HG03159 (cell line): ENCODE measurements at regions not wholly inside any gene's neighbourhood (a gene's known extent, or its start where the extent isn't known, plus 50 kb on each side); places are given as distances from the start of the nearest gene placed in this dataset.

Experiments
- ATAC-seq: cut with Tn5 transposase; IDR thresholded peaks from one replicate; pipeline ENCODE4 v1.9.1; 2021; ENCODE audit warnings: mild to moderate bottlenecking, moderate library complexity; ENCODE audit not compliant: unreplicated experiment

DNA sequence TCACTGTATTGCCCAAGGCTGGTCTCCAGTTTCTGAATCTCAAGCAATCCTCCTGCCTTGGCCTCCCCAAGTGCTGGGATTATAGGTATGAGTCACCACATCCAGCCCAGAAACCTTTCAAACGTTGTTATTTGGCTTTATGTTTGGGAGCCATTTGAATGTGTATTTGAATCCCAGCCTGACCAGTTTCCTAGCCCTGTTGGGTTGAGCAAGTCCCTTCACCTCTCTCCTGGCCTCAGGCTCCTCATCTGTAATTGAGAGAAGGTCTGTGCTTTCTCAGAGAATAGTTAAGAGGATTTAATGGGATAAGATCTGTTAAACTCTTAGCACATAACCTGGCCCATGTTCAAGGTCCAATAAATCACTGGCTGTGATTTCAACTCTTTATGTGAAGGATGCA lies 385.8 kb upstream of the RBFOX1 start:
- ATAC-seq: no peak

DNA sequence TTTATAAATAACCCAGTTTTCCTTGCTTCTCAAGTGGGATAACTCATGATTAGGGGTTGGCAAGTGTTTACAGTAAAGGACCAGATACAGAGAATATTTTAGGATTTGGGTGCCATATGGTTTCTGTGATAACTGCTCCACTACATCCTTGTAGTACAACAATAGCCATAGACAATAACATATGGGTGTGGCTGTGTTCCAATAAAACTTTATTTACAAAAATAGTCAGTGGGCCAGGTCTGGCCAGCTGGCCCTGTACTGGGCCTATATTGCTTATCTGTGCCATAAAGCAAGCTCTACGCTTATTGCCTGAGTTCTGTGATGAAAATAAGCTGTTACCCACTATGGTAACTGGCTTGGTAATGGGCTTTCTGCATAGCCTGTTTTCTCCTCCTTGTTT lies 386.5 kb upstream of the RBFOX1 start:
- ATAC-seq: no peak

DNA sequence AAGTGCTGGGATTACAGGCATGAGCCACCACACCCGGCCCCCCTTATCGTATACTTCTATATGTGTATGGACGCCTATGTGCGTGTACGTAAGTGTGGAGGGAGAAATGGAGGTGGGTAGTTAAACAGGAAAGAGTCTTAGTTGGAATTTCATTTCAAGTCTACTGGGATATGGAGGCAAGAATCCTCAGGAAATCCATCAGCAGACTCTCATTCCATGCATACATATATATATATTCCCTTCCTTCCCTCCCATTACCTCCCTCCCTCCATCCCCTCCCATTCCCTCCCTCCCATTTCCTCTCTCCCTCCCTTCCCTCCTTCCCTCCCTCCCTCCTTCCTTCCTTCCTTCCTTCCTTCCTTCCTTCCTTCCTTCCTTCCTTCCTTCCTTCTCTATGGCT lies 391.7 kb upstream of the RBFOX1 start:
- no peak for ATAC-seq

DNA sequence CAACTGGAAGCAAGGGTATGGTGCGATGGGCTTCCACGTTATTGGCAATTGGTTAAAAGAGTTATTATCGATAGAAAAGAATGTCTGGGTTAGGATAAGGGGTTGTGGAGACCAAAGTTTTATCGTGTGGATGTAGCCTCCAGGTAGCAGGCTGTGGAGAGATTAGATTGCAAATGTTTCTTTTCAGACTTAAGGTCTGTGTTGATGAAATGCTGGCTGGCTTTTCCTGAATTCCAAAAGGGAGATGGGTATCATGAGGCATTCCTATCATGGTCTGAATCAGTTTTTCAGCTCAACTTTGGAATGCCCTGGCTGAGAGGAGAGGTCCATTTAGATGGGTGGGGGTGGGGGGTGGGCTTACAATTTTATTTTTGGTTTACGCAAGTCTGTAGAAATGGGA lies 395.0 kb upstream of the RBFOX1 start:
- no peak for ATAC-seq

DNA sequence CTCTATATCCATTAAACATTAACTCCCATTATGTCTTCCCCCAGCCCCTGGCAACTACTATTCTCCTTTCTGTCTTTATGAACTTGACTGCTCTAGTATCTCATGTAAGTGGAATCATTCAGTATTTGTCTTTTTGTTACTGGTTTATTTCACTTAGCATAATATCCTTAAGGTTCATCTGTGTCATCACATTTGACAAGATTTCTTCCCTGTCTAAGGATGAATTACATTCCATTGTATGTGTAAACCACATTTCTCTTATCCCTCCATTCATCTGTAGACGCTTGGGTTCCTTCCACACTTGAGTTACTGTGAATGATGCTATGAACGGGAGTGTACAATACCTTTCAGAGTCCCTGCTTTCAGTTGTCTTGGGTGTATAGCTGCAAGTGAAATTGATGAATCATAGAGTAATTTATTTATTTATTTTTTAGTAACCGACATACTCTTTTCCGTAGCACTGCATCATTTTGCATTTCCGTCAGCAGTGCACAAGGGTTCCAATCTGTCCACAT lies 399.7 kb upstream of the RBFOX1 start:
- no peak for ATAC-seq

DNA sequence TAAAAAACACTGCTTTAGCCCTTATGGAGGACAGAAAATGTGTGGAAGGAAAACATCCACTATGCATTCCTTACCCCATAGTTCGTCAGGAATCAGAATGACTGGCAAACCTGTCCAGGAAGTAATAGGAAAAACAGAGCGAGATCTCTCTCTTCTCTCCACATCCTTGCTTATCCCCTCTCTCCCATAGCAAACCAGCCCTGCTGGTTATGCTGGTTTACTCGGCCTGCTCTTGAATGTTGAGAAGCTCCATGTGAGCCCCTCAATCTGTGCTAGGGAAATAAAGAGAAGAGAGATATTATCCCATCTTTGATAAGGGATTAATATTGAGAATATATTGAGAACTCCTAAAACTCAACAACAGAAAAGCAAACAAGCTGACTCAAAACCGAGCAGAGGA lies 402.8 kb upstream of the RBFOX1 start:
- ATAC-seq: no peak

DNA sequence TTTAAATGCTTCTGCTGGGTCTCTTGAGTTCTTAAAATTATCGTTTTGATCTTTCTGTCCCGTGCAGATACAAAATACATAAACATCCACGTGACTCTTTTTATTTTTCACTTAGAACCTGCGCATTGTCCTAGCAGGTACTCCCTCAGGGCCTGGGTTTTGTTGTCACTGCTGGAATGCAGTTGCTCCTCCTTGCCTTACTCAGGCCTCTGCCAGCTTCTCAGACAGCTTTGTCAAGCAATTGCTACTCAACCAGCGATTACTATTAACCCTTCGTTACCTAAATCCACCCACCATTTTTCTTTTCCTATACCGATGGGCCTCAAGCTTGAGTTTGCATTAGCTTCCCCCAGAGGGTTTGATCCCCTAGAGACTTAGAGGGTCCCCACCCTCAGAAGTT lies 405.9 kb upstream of the RBFOX1 start:
- no peak for ATAC-seq

DNA sequence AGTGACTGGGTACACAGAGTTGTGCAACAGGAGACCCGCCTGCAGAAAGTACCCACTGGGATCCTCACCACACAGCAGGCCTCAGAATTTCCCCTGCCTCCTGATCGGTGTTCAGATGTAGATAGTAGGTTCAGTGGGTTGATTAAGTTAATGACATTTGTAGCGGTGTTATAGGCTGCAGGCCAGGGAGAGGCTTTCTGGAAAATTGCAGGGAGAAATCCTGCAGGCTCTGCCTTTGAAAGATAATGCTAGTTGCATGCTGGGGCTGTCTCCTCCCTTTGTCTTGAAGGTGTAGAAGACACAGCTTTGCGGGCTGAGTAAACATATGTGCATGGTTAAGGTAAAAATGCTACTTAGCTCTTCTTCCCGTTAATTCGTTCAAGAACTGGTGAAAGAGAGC lies 406.3 kb upstream of the RBFOX1 start:
- ATAC-seq: no peak

DNA sequence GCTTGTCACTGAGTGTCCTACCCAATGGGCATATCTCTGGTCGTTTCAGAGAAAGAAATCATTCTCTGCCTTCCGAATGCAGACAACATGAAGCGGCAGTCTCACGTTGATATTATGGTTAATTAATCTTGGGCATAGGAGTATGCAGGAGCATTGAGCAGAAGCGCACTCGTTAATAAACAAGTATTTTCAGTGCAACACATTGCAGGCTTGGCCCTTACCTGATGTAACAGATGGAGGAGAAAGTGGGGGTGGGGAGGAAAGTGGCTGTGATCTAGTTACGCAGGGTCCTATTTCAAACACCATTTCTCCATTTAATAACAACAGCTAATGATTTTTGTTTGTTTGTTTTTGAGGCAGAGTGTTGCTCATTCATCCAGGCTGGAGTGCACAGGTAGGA lies 414.0 kb upstream of the RBFOX1 start:
- no peak for ATAC-seq

DNA sequence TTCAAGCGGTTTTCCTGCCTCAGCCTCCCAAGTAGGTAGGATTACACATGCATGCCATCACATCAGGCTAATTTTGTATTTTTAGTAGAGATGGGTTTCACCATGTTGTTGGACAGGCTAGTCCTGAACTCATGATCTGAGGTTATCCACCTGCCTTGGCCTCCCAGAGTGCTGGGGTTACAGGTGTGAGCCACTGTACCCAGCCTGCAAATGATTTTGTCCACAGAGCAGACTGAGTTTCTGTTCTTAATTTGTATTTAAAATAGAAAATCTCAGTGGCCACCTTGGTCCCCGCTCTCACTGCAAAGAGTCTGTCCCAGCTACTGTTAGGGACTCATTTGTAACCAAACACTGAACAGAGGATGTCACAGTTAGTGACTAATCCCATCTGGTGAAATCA lies 415.7 kb upstream of the RBFOX1 start:
- no peak for ATAC-seq

DNA sequence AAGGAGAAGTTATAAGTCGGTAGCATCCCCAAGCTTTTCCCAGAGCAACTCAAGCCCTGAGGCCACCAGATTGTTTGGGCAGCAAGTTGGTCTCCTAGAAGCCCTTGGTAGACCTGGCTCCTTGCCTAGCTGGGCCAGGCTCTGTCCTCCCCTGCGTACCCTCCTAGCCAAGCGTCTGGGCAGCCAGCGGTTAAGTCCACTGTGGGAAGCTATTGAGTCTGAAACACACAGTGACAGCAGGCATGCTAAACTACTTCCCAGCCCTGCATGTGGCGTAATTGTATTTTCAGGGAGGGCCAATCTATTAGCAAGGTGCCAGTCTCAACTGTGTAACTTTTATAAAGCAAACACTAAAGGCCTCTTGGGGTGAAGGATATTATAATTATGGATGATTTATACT lies 419.1 kb upstream of the RBFOX1 start:
- ATAC-seq: no peak

DNA sequence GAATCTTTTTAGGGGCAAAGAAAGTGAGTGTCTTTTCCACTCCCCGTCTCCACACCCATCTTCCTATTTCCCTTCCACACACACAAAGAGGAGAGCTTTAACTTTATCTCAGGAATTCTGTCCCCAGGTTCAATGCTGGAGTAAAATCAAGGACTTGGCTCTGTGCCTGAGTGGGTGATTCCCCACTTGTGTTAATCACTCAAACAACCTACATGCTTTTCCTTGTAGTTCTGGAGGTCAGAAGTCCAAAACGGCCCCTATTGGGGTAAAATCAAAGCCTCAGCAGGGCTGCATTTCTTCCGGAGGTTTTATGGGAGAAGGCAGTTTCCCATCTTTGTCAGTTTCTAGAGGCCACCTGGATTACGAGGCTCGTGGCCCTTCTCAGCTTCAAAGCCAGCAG lies 422.3 kb upstream of the RBFOX1 start:
- ATAC-seq: no peak

DNA sequence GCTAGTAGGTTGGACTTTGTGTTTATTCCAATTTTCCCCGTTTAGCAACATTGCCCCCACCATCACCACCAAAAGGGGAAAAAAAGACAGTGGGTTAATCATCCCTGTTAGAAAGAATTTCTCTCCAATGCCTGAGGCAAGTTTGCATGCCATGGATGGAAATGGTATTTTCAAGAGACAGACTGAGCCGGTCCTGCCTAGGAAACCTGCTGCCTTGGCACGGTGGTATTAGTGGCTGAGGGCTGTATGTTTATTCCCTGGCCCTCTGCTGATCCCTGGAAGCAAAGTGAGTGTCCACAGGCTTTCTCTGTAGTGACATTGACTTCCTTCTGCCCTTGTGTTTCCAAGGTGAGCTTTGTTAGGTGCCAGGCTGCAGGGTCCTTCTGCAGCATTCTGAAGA lies 427.0 kb upstream of the RBFOX1 start:
- no peak for ATAC-seq

DNA sequence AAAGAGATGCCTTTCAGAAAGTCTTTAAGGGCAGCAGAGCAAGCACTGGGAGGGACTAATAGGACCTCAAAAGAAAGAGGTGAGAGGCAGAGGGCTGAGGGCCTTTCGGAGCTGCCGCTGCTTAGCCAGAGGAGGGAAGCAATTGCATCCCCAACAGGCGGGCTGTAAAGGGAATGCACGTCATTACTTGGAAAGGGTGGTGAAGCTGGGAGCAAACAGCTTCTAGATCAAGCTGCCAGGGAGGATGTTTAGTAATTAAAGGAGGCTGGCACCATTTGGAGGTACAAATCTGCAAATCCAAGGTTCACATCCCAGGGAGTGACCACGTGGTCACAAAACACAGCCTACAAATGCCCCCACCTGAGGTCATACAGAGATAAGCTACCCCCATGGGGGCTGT lies 429.0 kb upstream of the RBFOX1 start:
- ATAC-seq: no peak

DNA sequence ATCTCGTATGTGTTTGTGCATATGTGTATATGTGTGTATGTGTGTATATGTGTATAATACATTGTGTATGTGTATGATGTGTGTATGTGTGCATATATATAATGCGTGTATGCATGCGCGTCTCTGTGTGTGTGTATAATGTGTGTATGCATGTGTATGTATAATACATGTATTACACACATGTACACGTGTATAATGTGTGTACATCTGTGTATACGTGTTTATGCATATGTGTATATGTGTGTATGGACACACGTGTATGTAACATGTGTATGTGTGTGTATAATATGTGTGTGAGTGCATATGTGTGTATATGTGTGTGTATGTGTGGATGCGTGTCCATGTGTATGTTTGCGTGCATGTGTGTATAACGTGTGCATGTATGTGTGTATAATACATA lies 433.7 kb upstream of the RBFOX1 start:
- no peak for ATAC-seq

DNA sequence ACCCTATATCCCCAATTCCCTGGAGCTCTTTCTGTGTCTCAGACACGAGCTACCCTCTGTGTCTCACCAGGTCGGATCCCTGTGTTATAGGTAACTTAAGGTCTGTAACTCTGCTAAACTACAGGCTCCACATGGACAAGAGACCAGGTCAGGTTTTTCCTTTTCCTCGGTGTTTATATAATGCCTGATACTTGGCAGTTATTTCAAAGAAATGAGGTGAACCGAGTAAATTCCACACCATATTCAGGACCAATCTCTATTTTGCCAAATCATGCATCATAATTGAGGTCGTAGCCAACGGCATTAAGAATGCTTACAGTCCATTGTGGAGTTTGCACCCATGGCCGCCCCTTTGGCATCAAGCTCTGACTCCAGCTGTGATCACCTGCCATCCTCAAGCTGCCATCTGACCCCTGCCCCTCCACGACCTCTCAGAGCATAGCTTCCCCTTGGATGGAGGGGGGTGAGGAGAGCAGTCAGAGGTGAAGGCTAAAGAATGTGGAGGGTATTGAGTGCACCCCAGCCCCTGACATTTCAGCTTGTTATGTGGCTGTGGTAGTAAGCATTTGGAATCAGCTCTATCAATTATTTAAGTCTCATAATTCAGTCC lies 434.7 kb upstream of the RBFOX1 start:
- no peak for ATAC-seq

DNA sequence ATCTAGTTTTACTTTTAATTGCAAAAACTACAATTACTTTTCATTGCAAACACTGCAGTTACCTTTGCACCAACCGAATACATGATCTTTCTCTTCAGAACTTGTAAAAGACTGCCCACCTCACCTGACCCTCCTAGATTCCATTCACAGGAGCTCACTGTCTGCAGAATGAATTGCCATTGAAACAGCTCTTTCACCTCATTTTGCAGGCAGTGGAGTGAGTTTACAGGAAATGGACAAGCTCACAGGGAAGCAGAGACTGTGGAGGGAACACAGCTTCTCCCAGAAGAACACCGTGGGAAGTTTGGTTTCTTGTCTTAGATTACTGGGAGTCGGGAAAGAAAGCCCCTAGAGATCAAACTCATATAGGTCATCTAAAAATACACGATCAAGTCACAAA lies 439.7 kb upstream of the RBFOX1 start:
- no peak for ATAC-seq

DNA sequence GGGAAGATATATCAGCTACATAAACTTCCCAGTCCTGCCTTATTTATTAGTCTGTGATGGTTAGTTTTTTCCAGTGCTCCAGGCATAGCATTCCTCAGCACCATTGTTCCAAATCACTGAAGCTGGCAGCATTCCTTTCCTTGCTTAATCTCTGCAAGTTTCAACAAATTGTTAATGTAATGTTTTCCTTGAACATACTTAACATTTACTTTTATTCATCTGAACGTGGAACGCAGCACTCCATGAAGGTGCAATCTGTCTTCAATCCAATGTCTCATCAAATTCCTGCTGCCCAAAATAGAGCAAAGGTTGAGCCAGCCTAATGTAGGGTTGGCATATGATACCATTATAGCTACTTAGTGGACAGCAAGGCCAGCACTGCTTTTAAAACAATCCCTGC lies 441.1 kb upstream of the RBFOX1 start:
- ATAC-seq: no peak

DNA sequence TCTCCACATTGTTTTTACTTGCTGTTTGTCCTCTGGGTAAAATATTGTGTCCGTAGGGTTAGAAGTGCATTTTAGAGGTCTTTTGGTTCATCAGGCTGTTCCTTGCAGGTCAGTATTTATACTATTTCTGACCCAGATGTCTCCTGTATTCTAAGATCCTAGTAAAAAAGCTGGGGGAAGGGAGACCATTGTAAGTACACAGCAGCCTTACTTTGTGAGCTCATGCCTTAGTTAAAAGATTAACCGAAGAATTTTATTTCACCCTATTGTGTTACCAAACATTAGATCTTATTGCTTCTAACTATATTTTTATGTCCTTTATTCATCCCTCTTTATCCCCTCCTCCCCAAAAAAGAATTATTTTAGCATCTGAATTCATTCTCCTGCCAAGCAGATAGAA lies 444.1 kb upstream of the RBFOX1 start:
- ATAC-seq: no peak

DNA sequence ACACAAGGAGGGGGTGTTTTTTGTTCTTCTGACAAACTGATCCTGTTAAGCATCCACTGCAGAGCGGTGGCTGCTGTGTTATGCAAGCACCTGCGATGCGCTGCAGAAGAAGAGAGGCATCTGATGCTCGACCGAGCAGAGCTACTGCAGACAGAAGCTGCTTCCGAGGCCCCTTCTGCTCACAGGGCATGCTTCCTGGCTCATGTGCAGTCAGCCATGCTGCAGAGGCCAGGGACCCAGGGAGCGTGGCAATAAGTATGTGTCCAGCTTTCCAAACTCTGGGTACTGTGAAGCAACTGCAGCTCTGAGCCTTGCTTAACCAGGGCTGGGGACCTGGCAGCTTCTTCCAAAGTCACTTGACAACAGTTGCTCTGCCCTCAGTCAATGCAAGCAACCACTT lies 448.6 kb upstream of the RBFOX1 start:
- ATAC-seq: no peak

DNA sequence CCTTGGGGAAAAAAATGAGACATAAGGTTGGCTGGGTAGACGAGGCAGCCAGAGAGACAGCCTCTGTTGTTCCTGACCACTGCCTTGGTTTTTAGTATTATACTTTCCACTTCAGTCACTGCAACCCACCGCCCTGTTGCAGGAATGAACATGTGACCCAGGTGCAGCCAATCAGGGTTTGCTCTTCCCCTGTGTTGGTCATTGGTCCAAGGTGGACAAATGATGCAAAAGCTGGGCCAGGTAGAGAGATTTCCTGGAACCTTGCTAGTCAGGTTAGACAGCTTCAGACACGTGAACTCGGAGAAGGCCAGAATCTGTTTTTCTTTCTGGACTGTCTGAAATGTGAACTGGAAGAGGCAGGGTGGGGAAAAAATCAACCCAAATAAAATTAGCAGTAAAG lies 452.4 kb upstream of the RBFOX1 start:
- no peak for ATAC-seq

DNA sequence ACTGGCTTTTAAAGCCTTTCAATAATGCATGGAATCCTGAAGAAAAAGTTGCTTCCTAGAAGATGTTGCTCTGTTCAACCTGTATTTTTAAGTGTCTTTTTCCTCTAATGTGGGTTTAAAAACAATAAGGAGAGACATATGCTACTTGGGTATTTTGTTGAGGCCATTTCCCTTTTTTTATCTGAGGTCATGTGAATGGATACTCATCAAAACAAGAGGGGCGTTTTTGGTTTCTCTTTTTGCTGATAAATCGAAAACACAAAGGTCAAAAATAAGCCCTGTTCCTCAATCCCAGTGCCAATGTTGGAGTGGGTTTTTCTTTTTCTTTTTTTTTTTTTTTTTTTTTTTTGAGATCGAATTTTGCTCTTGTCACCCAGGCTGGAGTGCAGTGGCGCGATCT lies 468.0 kb upstream of the RBFOX1 start:
- ATAC-seq: no peak

DNA sequence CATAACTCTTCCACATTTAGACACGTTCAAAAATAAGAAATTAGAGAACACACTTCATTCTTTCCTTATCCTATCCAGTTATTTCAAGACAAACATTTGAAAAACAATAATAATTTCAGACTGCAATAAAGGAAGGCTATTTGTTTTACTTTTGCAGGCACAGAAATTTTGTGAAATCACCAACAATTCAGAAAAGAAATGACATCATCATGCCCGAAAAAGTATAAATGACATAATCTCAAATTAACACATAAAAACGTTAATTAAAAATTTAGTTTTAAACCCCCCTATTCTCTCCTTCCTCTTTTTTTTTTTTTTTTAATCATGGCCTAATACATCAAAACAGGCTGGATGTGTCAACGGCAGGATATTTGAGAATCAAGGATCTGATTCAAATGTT lies 468.4 kb upstream of the RBFOX1 start:
- no peak for ATAC-seq

DNA sequence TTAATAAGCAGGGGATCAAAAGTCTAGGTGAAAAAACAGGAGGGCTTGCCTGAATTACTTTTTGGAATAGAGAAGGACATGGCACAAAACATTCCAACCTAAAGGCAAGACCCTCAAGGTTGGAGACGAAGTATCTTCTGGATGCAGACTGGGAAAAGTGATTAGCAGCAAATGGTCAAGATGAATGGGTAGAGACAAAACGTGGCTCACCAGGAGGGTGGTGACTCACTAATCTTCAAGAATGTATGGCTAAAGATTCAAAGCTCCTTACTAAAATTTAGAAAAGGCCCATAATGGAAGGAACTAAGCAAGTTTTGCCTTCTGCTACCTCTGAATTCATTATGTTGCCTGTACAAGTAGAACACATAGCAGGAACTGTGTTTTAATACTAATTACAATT lies 469.5 kb upstream of the RBFOX1 start:
- no peak for ATAC-seq
